GOT3 (cell line): ENCODE measurements at regions not wholly inside any gene's neighbourhood (a gene's known extent, or its start where the extent isn't known, plus 50 kb on each side); places are given as distances from the start of the nearest gene placed in this dataset.
A peak's percentile ranks its signal among the peaks of the same experiment; 100 is the strongest.

Experiments
- DNase-seq: peaks from one replicate; lab custom pipeline; 2025; ENCODE audit warnings: mixed read lengths; lab: John Stamatoyannopoulos, UW

- no peak for DNase-seq
Measured at GRCh38 chrX:7272346-7272745, 124.4 kb upstream of the PUDP start.

DNA sequence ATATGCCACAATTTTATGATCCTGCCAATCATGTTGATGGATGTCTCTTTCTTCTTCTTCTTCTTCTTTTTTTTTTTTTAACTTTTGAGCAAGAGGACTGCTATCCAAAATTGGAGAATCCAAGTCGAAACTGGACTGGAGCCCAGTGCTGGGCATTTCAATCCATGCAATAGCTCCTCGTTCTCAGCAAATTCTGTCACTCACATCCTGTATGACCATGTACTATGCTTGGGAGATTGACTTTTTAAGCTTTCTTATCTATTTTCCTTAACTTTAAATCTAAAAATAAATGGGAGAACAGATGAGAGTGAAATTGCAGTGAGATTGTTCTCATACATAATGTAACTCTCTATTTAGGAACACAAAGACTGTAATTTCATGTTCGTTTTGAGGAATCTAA, 123.0 kb upstream of the PUDP start:
- no peak for DNase-seq

DNA sequence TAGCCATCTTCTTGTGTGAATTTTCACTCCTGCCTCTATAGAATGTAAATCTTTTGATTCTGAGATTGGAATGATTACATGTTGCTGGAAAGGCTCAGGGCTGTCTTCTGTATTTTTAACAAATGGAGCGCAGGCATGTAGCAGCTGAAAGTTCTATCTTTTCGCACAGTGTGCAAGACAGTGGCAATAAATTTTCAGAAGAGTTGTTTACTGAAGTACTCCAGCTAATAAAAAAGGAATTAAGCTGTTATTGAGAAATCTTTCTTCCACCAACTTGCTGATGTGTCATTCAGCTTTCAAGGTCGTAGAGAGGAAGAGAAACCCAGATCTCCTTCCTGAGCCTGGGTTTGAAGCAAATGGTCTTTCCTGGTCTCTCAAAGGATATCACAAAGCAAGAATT, 122.0 kb upstream of the PUDP start:
- DNase-seq: no peak

DNA sequence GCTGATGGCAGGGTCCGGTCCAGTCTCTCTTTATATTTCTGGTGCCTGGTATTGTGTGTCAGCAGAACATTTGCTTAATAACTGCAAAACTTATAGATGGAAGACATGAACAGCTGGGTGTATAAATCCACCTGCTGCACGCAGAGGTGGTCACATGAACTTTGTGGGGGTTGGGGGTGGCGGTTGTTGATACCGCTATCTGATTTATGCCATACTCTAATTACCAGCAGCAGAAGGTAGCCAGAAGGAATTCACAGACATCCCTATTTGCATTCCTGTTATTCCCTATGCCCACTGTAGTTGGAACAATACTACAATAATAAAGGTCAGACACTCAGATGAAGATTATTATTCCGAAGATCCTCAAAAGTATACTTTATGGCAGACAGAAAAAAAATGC, 121.6 kb upstream of the PUDP start:
- DNase-seq: no peak

DNA sequence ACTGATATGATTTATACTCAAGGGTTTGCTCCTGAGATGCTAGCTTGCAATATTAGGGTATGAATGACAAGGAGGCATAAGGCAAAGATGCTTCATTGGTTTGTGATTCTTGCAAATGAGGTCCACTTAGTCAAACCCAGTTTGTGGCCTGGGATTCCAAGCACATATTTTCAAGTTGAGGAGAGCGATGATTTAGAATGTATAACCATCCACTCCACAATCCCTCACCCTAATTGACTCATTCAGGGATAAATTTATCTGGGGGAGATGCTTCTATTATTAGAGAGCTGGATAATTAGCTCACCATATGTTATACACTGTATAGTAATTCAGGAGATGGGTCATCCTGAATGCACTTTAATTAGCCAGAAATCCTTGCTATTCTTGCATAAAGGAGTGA, 118.3 kb upstream of the PUDP start:
- no peak for DNase-seq

GRCh38 chrX:7264399-7264798, 116.4 kb upstream of the PUDP start:
- no peak for DNase-seq

- peak; percentile 29 for DNase-seq
Measured at GRCh38 chrX:7263961-7264360, 116.0 kb upstream of the PUDP start.

DNA sequence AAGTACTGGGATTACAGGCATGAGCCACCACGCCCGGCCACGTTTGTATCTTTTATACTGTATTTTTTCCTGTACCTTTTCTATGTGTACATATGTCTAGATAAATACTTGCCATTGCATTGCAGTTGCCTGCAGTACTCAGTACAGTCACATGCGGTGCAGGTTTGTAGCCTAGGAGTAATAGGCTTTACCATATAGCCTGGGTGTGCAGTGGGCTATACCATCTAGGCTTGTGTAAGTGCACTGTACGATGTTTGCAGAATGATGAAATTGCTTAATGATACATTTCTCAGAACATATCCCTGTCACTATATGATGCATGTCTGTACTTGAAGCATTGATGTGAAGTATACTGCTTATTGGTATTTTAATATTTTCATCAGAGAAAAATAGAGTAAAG, 115.4 kb upstream of the PUDP start:
- DNase-seq: no peak

DNA sequence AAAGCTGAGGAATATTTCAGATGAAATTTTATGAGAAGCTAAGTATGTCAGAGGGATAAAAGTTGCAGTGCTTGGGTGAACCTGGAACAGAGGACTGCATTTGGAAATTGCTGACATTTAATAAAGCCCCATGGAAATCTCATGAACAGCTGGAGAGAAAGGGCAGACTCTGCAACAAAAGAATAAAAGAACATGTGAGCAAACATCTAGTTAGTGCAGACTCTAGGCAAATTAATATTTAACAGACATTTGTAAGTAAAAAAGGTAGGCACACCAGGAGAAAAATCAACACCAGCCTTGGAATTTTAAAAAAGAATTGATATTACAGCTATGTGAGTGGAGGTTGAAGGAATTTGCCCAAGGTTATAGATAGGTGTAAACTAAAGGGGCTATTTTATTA, 114.6 kb upstream of the PUDP start:
- no peak for DNase-seq

GRCh38 chrX:7261672-7262332, 113.8 kb upstream of the PUDP start:
- DNase-seq: no peak

DNA sequence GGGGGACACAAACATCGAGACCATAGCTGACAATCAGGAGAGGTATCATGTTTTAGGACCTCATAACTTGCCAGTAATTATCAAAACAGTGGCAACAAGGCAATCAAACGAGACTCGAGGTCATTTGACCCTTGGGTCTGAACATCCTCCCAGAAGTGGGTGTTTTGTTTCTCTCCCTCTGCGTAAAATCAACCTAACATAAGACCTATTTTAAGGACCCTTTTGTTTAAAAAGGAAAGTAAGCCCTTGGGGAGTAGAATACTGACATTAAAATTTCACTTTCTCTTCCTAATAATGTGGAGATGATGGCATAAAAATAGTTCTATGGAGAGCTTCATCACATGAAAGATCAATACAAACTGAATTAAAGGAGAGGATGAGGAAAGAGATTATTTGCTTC, 106.2 kb upstream of the PUDP start:
- no peak for DNase-seq

GRCh38 chrX:7253565-7253964, 105.6 kb upstream of the PUDP start:
- DNase-seq: no peak

DNA sequence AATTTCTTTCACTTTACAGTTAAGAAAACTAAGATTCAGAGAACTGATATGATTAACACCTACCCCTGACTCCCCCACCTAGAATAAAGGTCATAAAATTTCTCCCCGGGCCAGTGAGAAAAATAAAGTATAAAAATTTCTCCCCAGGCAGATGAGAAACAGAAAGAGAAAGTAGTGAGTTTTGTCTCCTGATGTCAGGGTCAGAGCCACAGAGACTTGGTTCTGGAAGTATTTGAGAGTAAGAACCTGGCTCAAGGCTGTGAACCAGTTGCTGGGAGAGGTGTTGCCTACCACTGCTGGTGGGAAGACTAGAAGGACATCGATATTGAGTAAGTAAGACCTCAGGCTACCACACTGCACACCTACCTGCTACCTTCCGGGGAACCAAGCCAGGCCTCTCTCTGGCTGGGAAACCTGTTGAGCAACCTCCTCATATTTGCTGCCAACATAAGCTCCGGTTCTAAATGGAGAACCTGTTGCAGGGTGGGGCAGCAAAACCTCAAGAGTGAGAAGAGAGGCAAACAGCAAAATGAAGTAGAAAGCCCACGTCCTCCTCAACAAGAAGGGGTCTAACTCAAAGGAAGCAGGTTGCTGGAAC, 104.2 kb upstream of the PUDP start:
- no peak for DNase-seq

- no peak for DNase-seq
Measured at GRCh38 chrX:7247346-7247745, 99.4 kb upstream of the PUDP start.

GRCh38 chrX:7244405-7244804, 96.5 kb upstream of the PUDP start:
- DNase-seq: no peak

DNA sequence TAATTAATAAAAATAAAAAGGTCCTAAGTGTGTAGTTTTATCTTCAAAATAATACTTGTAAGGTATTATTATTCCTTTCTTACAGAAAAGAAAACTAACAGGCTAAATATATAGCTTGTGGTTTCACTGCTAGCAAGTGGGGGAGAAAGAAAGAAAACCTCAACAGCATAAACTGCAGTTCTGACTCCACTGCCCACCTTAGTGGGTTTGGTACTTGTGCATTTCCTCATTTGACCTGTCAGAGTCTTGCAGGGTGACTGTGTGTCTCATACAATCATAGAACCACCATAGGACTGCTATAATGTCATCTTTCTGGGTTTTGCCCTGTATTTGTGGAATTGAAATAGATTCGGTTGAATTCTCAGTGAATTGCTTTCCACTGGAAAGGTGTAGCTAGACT, 94.7 kb upstream of the PUDP start:
- no peak for DNase-seq

DNA sequence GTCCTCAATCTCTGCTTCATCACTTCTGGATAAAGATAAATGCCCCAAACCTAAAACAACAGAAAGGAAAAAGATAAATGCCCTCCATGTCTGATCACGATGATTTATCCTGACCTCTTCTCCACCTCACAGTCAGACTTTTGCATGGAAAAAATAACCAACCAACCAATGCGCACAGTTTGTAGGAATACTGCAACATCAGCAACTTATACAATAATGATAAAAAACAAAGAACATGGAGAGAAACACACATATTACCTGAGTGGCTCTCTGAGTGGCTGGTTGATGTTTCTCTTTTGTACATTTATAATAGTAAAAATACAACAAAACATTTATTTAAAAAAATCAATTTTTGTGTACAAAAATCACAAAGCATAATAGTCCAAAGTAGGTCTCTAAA, 93.0 kb upstream of the PUDP start:
- no peak for DNase-seq

DNA sequence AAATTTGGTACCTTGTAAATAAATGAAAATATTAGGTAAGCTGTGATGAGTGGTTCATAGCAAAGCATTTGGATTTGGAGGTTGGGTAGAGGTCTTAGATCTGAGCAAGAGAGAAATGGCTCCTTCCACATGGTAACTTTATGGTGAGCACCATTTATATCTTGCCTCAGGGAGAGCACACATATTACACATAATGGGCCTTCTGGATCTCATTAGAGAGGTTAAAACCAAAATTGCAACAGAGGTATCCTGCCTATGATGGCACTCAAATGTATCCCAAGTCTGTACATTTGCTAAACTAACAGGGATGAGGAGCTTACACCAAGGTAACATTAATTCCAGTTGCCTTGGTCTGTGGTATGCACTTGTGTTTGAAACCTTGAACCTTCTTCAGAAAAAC, 87.1 kb upstream of the PUDP start:
- no peak for DNase-seq

- no peak for DNase-seq
Measured at GRCh38 chrX:7233580-7234406, 85.8 kb upstream of the PUDP start.

DNA sequence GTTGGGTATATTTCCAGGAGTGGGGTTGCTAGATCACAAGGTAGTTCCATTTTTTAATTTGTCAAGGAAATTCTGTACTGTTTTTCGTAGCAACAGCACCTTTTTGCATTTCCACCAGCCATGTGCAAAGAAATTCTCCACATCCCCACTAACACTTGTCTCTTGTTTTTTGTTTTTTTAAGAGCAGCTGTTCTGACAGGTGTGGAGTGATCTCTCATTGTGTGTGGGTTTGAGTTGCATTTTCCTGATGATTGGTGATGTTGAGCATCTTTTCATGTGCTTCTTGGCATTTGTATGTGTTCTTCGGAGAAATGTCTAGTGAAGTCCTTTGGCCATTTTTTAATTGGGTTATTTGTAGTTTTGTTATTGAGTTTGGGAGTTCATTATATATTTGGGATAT, 80.3 kb upstream of the PUDP start:
- DNase-seq: no peak

DNA sequence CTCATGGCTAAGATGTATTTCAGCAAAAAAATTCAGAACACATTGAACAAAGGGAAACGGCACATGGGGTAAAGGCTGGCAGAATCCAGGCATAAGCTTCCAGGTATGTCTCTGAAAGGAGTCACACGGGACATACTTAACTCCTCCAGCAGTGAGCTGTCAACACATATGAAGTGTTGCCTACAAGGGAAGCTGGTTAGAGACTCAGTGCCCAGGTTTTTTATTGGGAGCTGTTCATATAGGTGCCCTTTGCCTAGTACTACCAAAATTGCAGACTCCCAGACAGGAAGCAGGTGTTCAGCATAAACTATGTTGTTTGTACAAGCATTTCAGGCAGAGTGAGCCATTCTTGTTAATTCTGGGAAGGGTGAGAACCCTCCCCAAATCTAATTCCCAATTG, 77.4 kb upstream of the PUDP start:
- DNase-seq: no peak

- DNase-seq: no peak
Measured at GRCh38 chrX:7223271-7223670, 75.3 kb upstream of the PUDP start.

- no peak for DNase-seq
Measured at GRCh38 chrX:7220121-7220520, 72.2 kb upstream of the PUDP start.
